ENCODE measurements at regions not wholly inside any gene's neighbourhood (a gene's known extent, or its start where the extent isn't known, plus 50 kb on each side); places are given as distances from the start of the nearest gene placed in this dataset.

DNA sequence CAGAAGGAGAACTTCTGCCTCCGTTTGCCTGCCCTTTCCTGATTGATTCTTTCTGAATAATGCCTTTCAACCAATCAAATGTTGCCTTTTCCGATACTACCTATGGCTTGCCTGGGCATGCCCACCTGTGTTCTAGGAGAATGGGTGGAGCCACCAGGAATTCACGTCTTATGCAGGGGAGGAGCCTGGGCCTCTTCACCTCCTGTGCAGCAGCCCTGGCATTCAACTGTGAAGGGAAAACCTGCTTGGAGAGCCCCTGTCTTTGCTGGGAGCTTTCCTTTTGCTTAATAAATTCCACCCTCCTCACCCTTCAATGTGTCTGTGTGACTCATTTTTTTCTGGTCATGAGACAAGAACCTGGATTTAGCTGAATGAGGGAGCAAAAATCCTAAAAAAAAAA is 730.7 kb downstream of the UQCRFS1 start:
- no peaks in the 10 kb centered on the region for H3K36me3 ChIP-seq (ENCODE audit: insufficient read depth in 1 of 2, low read depth in 1 of 2)
- H3K4me1 ChIP-seq, result no peaks in the 10 kb centered on the region
- DNase-seq (no peak), ATAC-seq (no peak)
- TF ChIP-seq, protein P1, sequence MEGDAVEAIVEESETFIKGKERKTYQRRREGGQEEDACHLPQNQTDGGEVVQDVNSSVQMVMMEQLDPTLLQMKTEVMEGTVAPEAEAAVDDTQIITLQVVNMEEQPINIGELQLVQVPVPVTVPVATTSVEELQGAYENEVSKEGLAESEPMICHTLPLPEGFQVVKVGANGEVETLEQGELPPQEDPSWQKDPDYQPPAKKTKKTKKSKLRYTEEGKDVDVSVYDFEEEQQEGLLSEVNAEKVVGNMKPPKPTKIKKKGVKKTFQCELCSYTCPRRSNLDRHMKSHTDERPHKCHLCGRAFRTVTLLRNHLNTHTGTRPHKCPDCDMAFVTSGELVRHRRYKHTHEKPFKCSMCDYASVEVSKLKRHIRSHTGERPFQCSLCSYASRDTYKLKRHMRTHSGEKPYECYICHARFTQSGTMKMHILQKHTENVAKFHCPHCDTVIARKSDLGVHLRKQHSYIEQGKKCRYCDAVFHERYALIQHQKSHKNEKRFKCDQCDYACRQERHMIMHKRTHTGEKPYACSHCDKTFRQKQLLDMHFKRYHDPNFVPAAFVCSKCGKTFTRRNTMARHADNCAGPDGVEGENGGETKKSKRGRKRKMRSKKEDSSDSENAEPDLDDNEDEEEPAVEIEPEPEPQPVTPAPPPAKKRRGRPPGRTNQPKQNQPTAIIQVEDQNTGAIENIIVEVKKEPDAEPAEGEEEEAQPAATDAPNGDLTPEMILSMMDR (IDR thresholded peaks at IDR 0.05), result no peak
- peak overlapping the region; percentile 79 for H3K27ac ChIP-seq
- H3K9me3 ChIP-seq, result no peaks in the 10 kb centered on the region
- H3K27me3 ChIP-seq (ENCODE audit: insufficient read depth in 3 of 3, low read length in 2 of 3), result no peaks in the 10 kb centered on the region
- 87 to 89% (median 88%) methylated on average over 3 of the region's 3 CpGs for WGBS, 3 donors
- no peak overlapping the region for H3K4me3 ChIP-seq
- intact Hi-C loops (cut with DNase I), result no loop called here

DNA sequence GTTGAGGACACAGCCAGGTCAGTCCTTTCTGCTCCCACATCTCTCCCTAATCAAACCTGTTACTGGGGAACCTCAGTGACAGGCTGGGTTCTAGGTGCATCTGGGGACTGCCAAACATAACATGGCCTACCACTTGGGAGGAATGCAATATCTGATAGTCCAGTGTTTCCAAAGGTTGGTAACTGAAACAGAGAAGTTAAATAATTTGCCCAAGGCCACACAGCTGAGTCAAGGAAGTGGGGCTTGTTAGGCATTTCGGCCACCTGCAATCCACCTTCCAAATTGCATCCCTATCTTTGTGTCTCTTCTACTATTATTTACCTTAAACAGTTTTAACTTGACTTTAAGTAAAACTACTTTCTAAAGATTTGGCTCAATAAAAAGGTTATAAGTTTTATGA is 731.3 kb downstream of the UQCRFS1 start:
- intact Hi-C loops (cut with DNase I), result no loop called here
- no peaks in the 10 kb centered on the region for H3K9me3 ChIP-seq
- H3K27ac ChIP-seq, result peak overlapping the region; percentile 79
- no peaks in the 10 kb centered on the region for H3K4me1 ChIP-seq
- H3K27me3 ChIP-seq (ENCODE audit: insufficient read depth in 3 of 3, low read length in 2 of 3), result no peaks in the 10 kb centered on the region
- TF ChIP-seq, protein P1 (IDR thresholded peaks at IDR 0.05), result no peak
- no peaks in the 10 kb centered on the region for H3K36me3 ChIP-seq (ENCODE audit: insufficient read depth in 1 of 2, low read depth in 1 of 2)
- 77 to 91% (median 87%) methylated on average over 1 of the region's 1 CpG for WGBS, 3 donors
- no peak for DNase-seq
- no peak overlapping the region for H3K4me3 ChIP-seq
- no peak for ATAC-seq

- Histone ChIP-seq H3K27me3 (ENCODE audit: insufficient read depth in 3 of 3, low read length in 2 of 3) (peaks cover 0 to 1% (median 0%) of the 10 kb centered on the region in 3 donors), H3K4me1 (no peaks in the 10 kb centered on the region), H3K27ac (no peak overlapping the region), H3K4me3 (no peak overlapping the region), H3K36me3 (ENCODE audit: insufficient read depth in 1 of 2, low read depth in 1 of 2) (no peaks in the 10 kb centered on the region), H3K9me3 (no peaks in the 10 kb centered on the region)
- whole genome bisulfite sequencing, 3 donors, result 67 to 74% (median 70%) methylated on average over 5 of the region's 5 CpGs
- TF ChIP-seq, protein P1 (IDR thresholded peaks at IDR 0.05), result no peak
- DNase-seq, result no peak
- no peak for ATAC-seq
- intact Hi-C loops (cut with DNase I), result no loop called here
Observed at GRCh38 chr19:28475525-28475924, 737.4 kb downstream of the UQCRFS1 start.

GRCh38 chr19:28472843-28473242 is 740.1 kb downstream of the UQCRFS1 start:
- intact Hi-C loops (cut with DNase I), result no loop called here
- no peak for ATAC-seq
- H3K4me1 ChIP-seq, result peaks cover 13% of the 10 kb centered on the region
- WGBS, 3 donors, result 54 to 63% (median 61%) methylated on average over 7 of the region's 7 CpGs
- no peaks in the 10 kb centered on the region for H3K9me3 ChIP-seq
- no peaks in the 10 kb centered on the region for H3K36me3 ChIP-seq (ENCODE audit: insufficient read depth in 1 of 2, low read depth in 1 of 2)
- no peak overlapping the region for H3K4me3 ChIP-seq
- TF ChIP-seq, protein P1 (IDR thresholded peaks at IDR 0.05), result no peak
- DNase-seq, result no peak
- no peak overlapping the region for H3K27ac ChIP-seq
- peaks cover 0 to 1% (median 0%) of the 10 kb centered on the region in 3 donors for H3K27me3 ChIP-seq (ENCODE audit: insufficient read depth in 3 of 3, low read length in 2 of 3)

GRCh38 chr19:28471731-28472510 is 741.0 kb downstream of the UQCRFS1 start:
- Histone ChIP-seq H3K4me3 (no peak overlapping the region), H3K36me3 (ENCODE audit: insufficient read depth in 1 of 2, low read depth in 1 of 2) (no peaks in the 10 kb centered on the region), H3K9me3 (no peaks in the 10 kb centered on the region), H3K27me3 (ENCODE audit: insufficient read depth in 3 of 3, low read length in 2 of 3) (peaks cover 0 to 1% (median 0%) of the 10 kb centered on the region in 3 donors), H3K4me1 (peaks cover 13% of the 10 kb centered on the region), H3K27ac (no peak overlapping the region)
- DNase-seq (no peak), ATAC-seq (no peak)
- TF ChIP-seq, protein P1 (IDR thresholded peaks at IDR 0.05), result no peak
- WGBS, 3 donors, result 78 to 83% (median 83%) methylated on average over 7 of the region's 7 CpGs
- intact Hi-C loops (cut with DNase I), result no loop called here

All from psoas muscle (tissue), 7 donors.